MG63 (cell line): ENCODE measurements at regions not wholly inside any gene's neighbourhood (a gene's known extent, or its start where the extent isn't known, plus 50 kb on each side); places are given as distances from the start of the nearest gene placed in this dataset.

Source experiments
- DNase-seq: peaks from one replicate; pipeline ENCODE4 v3.0.0-alpha.2; 2020
- H3K27me3 ChIP-seq: fragments of 250-450 bp; sonication (Bioruptor Pico); 2 replicates; pipeline ENCODE4 v1.5.1; 2020; ENCODE audit warnings: mild to moderate bottlenecking, moderate library complexity
- H3K36me3 ChIP-seq: fragments of 250-450 bp; sonication (Bioruptor Pico); 2 replicates; pipeline ENCODE4 v1.5.1; 2020; ENCODE audit warnings: mild to moderate bottlenecking, moderate library complexity
- H3K4me3 ChIP-seq: fragments of 250-450 bp; sonication (Bioruptor Pico); 2 replicates; pipeline ENCODE4 v1.5.1; 2020; ENCODE audit warnings: mild to moderate bottlenecking, moderate library complexity
- H3K9me3 ChIP-seq: fragments of 250-450 bp; sonication (Bioruptor Pico); 2 replicates; pipeline ENCODE4 v1.5.1; 2020; ENCODE audit warnings: mild to moderate bottlenecking, moderate library complexity

DNA sequence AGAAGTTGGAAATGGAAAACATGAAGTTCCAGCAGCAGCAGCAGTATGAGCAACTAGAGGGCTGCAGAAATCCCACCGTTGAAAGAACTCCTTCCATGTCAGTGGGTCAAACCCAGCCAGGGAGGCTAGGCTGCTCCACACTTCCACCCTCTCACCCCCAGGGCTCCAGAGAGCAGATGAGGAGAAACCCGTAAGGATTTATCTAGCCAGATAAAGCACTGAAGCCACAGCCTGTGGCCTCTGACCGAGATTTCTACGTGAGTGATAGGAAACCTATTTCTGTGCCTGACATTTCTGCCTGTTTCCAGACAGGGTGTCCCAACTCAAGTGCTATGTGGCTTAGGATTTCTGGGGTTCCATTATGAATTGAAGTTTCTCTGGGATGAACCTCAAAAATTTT lies 100.0 kb upstream of the EEA1 start:
- Histone ChIP-seq H3K9me3 (no peaks in the 10 kb centered on the region), H3K27me3 (no peaks in the 10 kb centered on the region), H3K4me3 (no peak overlapping the region), H3K36me3 (no peaks in the 10 kb centered on the region)
- DNase-seq, result no peak

GRCh38 chr12:93031028-93031427 lies 101.9 kb upstream of the EEA1 start:
- H3K9me3 ChIP-seq, result no peaks in the 10 kb centered on the region
- no peaks in the 10 kb centered on the region for H3K36me3 ChIP-seq
- no peak overlapping the region for H3K4me3 ChIP-seq
- no peak for DNase-seq
- no peaks in the 10 kb centered on the region; the same call in 1 of the 2 replicates for H3K27me3 ChIP-seq

DNA sequence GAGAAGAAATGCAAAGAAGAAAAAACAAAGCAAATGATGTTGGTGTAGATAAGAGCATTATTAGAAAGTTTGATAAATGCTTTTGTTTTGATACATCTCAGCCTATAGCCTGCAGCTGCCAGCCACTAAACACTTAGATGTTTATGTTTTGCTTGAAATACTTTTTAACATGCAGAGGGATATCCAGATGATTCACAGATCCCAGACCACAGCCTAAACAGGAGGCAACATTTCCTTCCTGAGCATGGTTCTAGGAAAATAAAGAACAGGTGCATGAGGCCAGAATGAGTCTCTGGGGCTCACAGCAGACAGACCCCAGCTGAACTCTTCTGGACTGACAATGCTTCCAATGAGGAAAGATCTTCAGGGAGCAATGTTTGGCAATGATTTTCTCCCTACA lies 103.7 kb upstream of the EEA1 start:
- Histone ChIP-seq H3K36me3 (no peaks in the 10 kb centered on the region), H3K4me3 (no peak overlapping the region), H3K27me3 (no peaks in the 10 kb centered on the region; the same call in 1 of the 2 replicates), H3K9me3 (no peaks in the 10 kb centered on the region)
- DNase-seq, result no peak

- H3K9me3 ChIP-seq, result no peaks in the 10 kb centered on the region
- H3K4me3 ChIP-seq, result no peak overlapping the region
- no peaks in the 10 kb centered on the region; the same call in 1 of the 2 replicates for H3K27me3 ChIP-seq
- H3K36me3 ChIP-seq, result no peaks in the 10 kb centered on the region
- no peak for DNase-seq
Observed at GRCh38 chr12:93033948-93034347, 104.9 kb upstream of the EEA1 start.

GRCh38 chr12:93039062-93039461 lies 110.0 kb upstream of the EEA1 start:
- no peak overlapping the region for H3K4me3 ChIP-seq
- no peaks in the 10 kb centered on the region; the same call in 1 of the 2 replicates for H3K27me3 ChIP-seq
- H3K36me3 ChIP-seq, result no peaks in the 10 kb centered on the region
- DNase-seq, result no peak
- no peaks in the 10 kb centered on the region for H3K9me3 ChIP-seq

- Histone ChIP-seq H3K27me3 (no peaks in the 10 kb centered on the region; the same call in 1 of the 2 replicates), H3K4me3 (no peak overlapping the region), H3K36me3 (no peaks in the 10 kb centered on the region), H3K9me3 (no peaks in the 10 kb centered on the region)
- DNase-seq, result no peak
Observed at GRCh38 chr12:93039930-93040329, 110.8 kb upstream of the EEA1 start.

GRCh38 chr12:93040367-93040766 lies 111.3 kb upstream of the EEA1 start:
- no peak for DNase-seq
- no peaks in the 10 kb centered on the region for H3K27me3 ChIP-seq
- H3K4me3 ChIP-seq, result no peak overlapping the region
- no peaks in the 10 kb centered on the region for H3K9me3 ChIP-seq
- H3K36me3 ChIP-seq, result no peaks in the 10 kb centered on the region

DNA sequence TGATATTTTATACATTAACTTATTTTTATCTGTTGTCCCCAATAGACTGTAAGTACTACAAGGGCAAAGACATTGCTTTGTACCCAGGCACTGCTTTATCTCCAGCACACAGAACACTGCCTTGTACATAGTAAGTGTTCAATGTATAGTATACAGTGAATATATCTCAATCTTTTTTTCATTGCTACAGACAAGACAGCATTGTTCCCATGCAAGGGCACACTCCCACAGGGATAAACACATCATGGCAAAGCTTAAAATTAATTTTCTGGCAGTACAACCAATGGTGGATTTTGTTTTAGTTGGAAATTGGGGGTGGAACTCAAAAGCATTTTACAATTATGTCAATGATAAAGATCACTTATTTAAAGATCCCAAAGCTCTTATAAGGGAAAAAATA lies 112.3 kb upstream of the EEA1 start:
- H3K4me3 ChIP-seq, result no peak overlapping the region
- no peaks in the 10 kb centered on the region for H3K27me3 ChIP-seq
- no peak for DNase-seq

GRCh38 chr12:93042283-93042682 lies 113.2 kb upstream of the EEA1 start:
- no peak overlapping the region for H3K4me3 ChIP-seq
- H3K27me3 ChIP-seq, result no peaks in the 10 kb centered on the region
- no peaks in the 10 kb centered on the region for H3K9me3 ChIP-seq
- no peak for DNase-seq
- no peaks in the 10 kb centered on the region for H3K36me3 ChIP-seq

More for the DNA sequence above, 112.3 kb upstream of the EEA1 start:
- Histone ChIP-seq H3K36me3 (no peaks in the 10 kb centered on the region), H3K9me3 (no peaks in the 10 kb centered on the region)

- no peaks in the 10 kb centered on the region for H3K36me3 ChIP-seq
- DNase-seq, result no peak
- H3K27me3 ChIP-seq, result no peaks in the 10 kb centered on the region
- H3K9me3 ChIP-seq, result no peaks in the 10 kb centered on the region
- H3K4me3 ChIP-seq, result no peak overlapping the region
Observed at GRCh38 chr12:93042684-93043083, 113.6 kb upstream of the EEA1 start.

GRCh38 chr12:93043192-93043876 lies 114.2 kb upstream of the EEA1 start:
- DNase-seq, result no peak
- Histone ChIP-seq H3K36me3 (no peaks in the 10 kb centered on the region), H3K4me3 (no peak overlapping the region), H3K9me3 (no peaks in the 10 kb centered on the region), H3K27me3 (no peaks in the 10 kb centered on the region)

DNA sequence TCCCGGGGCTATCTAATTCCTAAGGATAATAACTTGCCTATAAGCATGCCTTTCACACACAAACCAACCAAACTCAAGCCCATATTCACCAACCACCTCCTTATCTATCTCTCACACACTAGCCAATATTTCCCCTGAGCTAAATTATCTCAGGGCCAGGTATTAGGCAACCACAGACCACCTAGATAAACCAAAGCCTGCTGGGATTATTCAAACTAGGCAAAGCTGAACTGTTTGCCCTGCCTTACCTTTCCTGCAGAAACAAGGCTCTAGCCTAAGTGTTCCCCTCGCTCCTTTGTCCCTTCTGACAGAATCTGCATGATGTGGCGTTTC lies 114.7 kb upstream of the EEA1 start:
- H3K9me3 ChIP-seq, result no peaks in the 10 kb centered on the region
- no peak for DNase-seq
- no peaks in the 10 kb centered on the region for H3K36me3 ChIP-seq
- H3K4me3 ChIP-seq, result no peak overlapping the region
- no peaks in the 10 kb centered on the region for H3K27me3 ChIP-seq

DNA sequence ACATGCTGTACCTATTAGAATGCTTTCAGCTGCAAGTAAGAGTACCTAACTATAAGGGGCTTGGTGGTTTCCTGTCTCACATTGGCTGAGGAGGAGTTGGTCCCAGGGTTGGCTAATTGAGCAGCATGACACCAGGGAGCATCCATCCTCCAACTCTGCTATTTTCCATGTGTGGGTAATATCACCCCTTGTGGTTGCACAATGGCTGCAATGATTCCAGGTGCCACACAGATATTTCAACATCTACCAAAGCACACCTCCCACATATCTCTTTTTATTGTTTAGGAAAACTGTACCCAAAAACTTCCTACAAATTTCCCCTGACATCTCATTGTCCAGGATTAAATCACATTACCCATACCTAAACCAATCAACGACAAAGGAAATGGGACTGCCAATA lies 118.0 kb upstream of the EEA1 start:
- H3K27me3 ChIP-seq, result no peaks in the 10 kb centered on the region
- no peaks in the 10 kb centered on the region for H3K36me3 ChIP-seq
- H3K4me3 ChIP-seq, result no peak overlapping the region
- no peaks in the 10 kb centered on the region for H3K9me3 ChIP-seq
- DNase-seq, result no peak

DNA sequence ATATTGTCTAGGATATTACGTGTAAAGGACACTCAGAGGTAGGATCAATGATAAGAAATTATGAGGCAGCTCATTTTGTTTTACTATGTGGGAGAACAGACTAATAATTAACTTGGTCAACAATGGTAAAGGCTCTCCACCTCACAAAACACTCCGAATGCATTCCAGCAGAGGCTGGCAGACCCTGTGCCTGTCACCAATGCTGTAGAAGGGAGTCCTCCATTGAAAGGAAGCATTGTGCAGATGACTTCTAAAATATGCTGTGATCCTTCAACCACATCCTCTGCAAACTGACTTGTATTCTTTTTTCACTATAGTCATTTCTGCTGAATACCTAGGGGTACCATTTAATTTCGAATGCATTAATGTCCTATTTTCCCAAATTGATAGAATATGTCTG lies 119.6 kb upstream of the EEA1 start:
- no peak for DNase-seq
- H3K4me3 ChIP-seq, result no peak overlapping the region
- H3K36me3 ChIP-seq, result no peaks in the 10 kb centered on the region
- H3K27me3 ChIP-seq, result no peaks in the 10 kb centered on the region
- H3K9me3 ChIP-seq, result no peaks in the 10 kb centered on the region

DNA sequence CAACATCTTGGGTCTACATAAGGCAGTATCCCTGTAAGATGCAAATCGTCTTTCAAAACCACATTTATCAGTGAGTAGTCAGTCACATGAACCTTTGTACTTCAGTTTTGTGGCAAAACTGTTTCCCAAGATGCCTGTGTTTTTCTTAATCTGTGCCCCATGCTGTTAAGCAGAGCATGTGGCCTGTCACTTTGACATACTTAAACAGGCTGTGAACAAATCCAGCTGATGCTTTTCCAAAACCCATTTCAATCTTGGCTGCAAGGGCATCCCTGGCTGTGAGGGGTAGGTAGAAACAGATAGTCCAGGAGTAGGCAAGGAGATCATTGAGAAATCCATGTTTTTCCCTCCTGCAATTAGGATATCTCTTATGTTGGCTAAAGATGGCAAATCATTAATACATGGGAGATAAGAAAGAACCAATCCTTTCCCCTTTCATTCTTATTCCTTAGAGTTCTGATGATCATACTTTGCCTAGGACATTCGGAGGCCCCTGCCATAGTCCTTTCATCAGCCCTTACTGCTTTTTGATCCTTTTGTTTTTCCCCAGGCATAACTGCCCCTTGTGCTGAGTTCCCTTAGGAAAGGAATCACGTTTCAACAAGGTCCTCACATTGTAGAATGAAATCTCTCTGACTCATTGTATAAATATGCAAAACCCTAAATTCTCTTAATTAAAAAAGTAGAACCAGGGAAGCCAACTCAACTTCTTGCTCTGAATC lies 121.1 kb upstream of the EEA1 start:
- DNase-seq, result no peak
- H3K4me3 ChIP-seq, result no peak overlapping the region
- H3K36me3 ChIP-seq, result no peaks in the 10 kb centered on the region
- no peaks in the 10 kb centered on the region for H3K27me3 ChIP-seq
- H3K9me3 ChIP-seq, result no peaks in the 10 kb centered on the region

DNA sequence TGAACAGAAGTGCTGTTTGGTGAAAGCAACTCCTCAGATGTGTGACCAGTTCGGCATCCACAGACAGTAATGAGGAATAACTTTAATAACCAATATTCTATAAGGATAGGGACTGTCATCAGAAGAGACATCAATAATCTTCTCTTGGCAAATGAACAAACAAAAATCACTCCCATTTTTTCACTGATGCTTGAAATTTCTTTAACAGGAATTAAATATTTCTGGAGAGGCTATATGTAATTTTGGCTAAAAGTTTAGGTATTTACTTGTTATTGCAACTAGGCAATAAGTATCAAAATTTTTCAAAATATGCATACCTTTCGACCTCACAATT lies 121.6 kb upstream of the EEA1 start:
- Histone ChIP-seq H3K36me3 (no peaks in the 10 kb centered on the region), H3K9me3 (no peaks in the 10 kb centered on the region), H3K4me3 (no peak overlapping the region), H3K27me3 (no peaks in the 10 kb centered on the region)
- no peak for DNase-seq

- DNase-seq, result no peak
- no peak overlapping the region for H3K4me3 ChIP-seq
- no peaks in the 10 kb centered on the region; the same call in 1 of the 2 replicates for H3K27me3 ChIP-seq
- H3K36me3 ChIP-seq, result no peaks in the 10 kb centered on the region
- H3K9me3 ChIP-seq, result no peaks in the 10 kb centered on the region
Observed at GRCh38 chr12:93054021-93054420, 124.9 kb upstream of the EEA1 start.

DNA sequence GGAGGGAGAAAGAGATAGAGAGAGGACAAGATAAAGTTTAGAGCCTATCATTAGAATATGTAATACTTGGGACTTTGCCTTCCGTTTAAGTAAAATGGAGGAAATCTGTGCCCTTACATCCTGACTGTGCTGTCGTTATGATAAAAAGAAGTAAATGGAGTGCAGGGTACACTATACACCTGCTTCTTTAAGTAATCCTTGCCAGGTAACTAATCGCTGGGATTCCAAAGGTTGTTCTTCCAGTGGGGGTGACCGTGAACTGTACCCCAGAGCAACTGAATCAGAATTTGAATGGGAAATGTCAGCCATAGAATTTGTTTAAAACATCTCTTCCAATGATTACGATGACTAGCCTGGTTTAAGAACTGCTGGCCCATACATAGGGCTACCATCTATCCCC lies 126.1 kb upstream of the EEA1 start:
- Histone ChIP-seq H3K36me3 (no peaks in the 10 kb centered on the region), H3K27me3 (no peaks in the 10 kb centered on the region; the same call in 1 of the 2 replicates)

More for the DNA sequence above, 126.1 kb upstream of the EEA1 start:
- Histone ChIP-seq H3K4me3 (no peak overlapping the region), H3K9me3 (no peaks in the 10 kb centered on the region)
- no peak for DNase-seq
